ENCODE measurements at regions not wholly inside any gene's neighbourhood (a gene's known extent, or its start where the extent isn't known, plus 50 kb on each side); places are given as distances from the start of the nearest gene placed in this dataset.

GRCh38 chr18:24674200-24674599 is 213.8 kb downstream of the HRH4 start:
- Histone ChIP-seq H3K27ac (ENCODE audit: low read depth, low read length) (no peak overlapping the region), H4K20me1 (ENCODE audit: low read depth, low read length) (no peaks in the 10 kb centered on the region), H3K4me3 (ENCODE audit: insufficient read depth, low read length, poor library complexity, severe bottlenecking) (no peak overlapping the region)

GRCh38 chr18:24674605-24675004 is 214.2 kb downstream of the HRH4 start:
- H3K4me3 ChIP-seq (ENCODE audit: insufficient read depth, low read length, poor library complexity, severe bottlenecking), result no peak overlapping the region
- H3K9me2 ChIP-seq (replicated peaks; ENCODE audit: insufficient read depth, low read length), result no peaks in the 10 kb centered on the region
- H2AFZ ChIP-seq (ENCODE audit: low read depth, low read length, severe bottlenecking), result no peak overlapping the region
- H4K20me1 ChIP-seq (ENCODE audit: low read depth, low read length), result no peaks in the 10 kb centered on the region
- H3K9ac ChIP-seq (ENCODE audit: low read length), result no peak overlapping the region
- H3K27ac ChIP-seq (ENCODE audit: low read depth, low read length), result no peak overlapping the region
- H3K9me3 ChIP-seq (ENCODE audit: insufficient read depth, low read length), result no peaks in the 10 kb centered on the region
- no peaks in the 10 kb centered on the region for H3K79me2 ChIP-seq (ENCODE audit: insufficient read depth, low read length)
- H3K36me3 ChIP-seq (ENCODE audit: low read length), result no peaks in the 10 kb centered on the region
- TF ChIP-seq CTCF (IDR thresholded peaks at IDR 0.05; ENCODE audit: insufficient read depth, low read length, poor library complexity, severe bottlenecking) (no peak), EZH2phosphoT487 (conservative IDR thresholded peaks at IDR 0.05; ENCODE audit: low read length) (no peak)
- no peaks in the 10 kb centered on the region for H3F3A ChIP-seq (ENCODE audit: insufficient read depth)
- no peak overlapping the region for H3K4me2 ChIP-seq (ENCODE audit: low read depth, low read length, poor library complexity, severe bottlenecking)
- no peaks in the 10 kb centered on the region for H3K27me3 ChIP-seq (ENCODE audit: low read length)

More at GRCh38 chr18:24674200-24674599, 213.8 kb downstream of the HRH4 start:
- H3K4me2 ChIP-seq (ENCODE audit: low read depth, low read length, poor library complexity, severe bottlenecking), result no peak overlapping the region
- H3K27me3 ChIP-seq (ENCODE audit: low read length), result no peaks in the 10 kb centered on the region
- no peaks in the 10 kb centered on the region for H3F3A ChIP-seq (ENCODE audit: insufficient read depth)
- H2AFZ ChIP-seq (ENCODE audit: low read depth, low read length, severe bottlenecking), result no peak overlapping the region
- no peaks in the 10 kb centered on the region for H3K9me2 ChIP-seq (replicated peaks; ENCODE audit: insufficient read depth, low read length)
- H3K36me3 ChIP-seq (ENCODE audit: low read length), result no peaks in the 10 kb centered on the region
- TF ChIP-seq EZH2phosphoT487 (conservative IDR thresholded peaks at IDR 0.05; ENCODE audit: low read length) (no peak), CTCF (IDR thresholded peaks at IDR 0.05; ENCODE audit: insufficient read depth, low read length, poor library complexity, severe bottlenecking) (no peak)
- H3K79me2 ChIP-seq (ENCODE audit: insufficient read depth, low read length), result no peaks in the 10 kb centered on the region
- no peaks in the 10 kb centered on the region for H3K9me3 ChIP-seq (ENCODE audit: insufficient read depth, low read length)
- H3K9ac ChIP-seq (ENCODE audit: low read length), result no peak overlapping the region

- no peak for TF ChIP-seq CTCF (IDR thresholded peaks at IDR 0.05; ENCODE audit: insufficient read depth, low read length, poor library complexity, severe bottlenecking)
- no peak for TF ChIP-seq EZH2phosphoT487 (conservative IDR thresholded peaks at IDR 0.05; ENCODE audit: low read length)
- no peak overlapping the region for H3K4me3 ChIP-seq (ENCODE audit: insufficient read depth, low read length, poor library complexity, severe bottlenecking)
- H4K20me1 ChIP-seq (ENCODE audit: low read depth, low read length), result no peaks in the 10 kb centered on the region
- no peaks in the 10 kb centered on the region for H3K27me3 ChIP-seq (ENCODE audit: low read length)
- H2AFZ ChIP-seq (ENCODE audit: low read depth, low read length, severe bottlenecking), result no peak overlapping the region
- no peaks in the 10 kb centered on the region for H3K9me2 ChIP-seq (replicated peaks; ENCODE audit: insufficient read depth, low read length)
- no peak overlapping the region for H3K27ac ChIP-seq (ENCODE audit: low read depth, low read length)
- H3K4me2 ChIP-seq (ENCODE audit: low read depth, low read length, poor library complexity, severe bottlenecking), result no peak overlapping the region
- H3K9me3 ChIP-seq (ENCODE audit: insufficient read depth, low read length), result no peaks in the 10 kb centered on the region
- H3K79me2 ChIP-seq (ENCODE audit: insufficient read depth, low read length), result no peaks in the 10 kb centered on the region
- no peaks in the 10 kb centered on the region for H3K36me3 ChIP-seq (ENCODE audit: low read length)
- H3F3A ChIP-seq (ENCODE audit: insufficient read depth), result no peaks in the 10 kb centered on the region
- H3K9ac ChIP-seq (ENCODE audit: low read length), result no peak overlapping the region
These were observed 216.6 kb downstream of the HRH4 start for GRCh38 chr18:24677011-24677410.
